ENCODE measurements at regions not wholly inside any gene's neighbourhood (a gene's known extent, or its start where the extent isn't known, plus 50 kb on each side); places are given as distances from the start of the nearest gene placed in this dataset.

DNA sequence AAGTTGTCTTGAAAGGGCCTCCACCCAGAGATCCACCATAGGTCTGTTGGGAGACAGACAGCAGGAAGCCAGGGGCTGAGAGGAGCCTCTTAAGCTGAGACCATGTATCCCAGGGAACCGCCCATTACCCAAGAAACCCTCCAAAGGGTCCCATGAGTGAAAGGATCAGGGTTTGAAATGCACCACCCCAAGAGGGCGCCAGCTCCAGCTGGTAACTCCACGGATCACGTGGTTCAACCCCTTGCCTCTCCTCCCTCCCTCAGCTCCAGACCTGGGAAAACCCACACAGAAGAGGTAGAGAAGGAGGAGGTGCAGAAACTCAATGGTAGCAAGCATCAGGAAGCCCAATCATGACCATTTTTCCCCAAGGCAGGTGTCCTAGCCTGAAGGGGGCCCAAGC, 148.7 kb downstream of the AIPL1 start:
- in situ Hi-C loops (cut with MboI; ENCODE audit: low sequenced_read_pairs in 4 of 4): no loop called here
- Histone ChIP-seq H3K4me1 (no peaks in the 10 kb centered on the region), H3K9me3 (no peaks in the 10 kb centered on the region), H3K27me3 (no peaks in the 10 kb centered on the region), H3K27ac (no peak overlapping the region), H3K4me3 (no peak overlapping the region), H3K36me3 (no peaks in the 10 kb centered on the region)
- no peak for ATAC-seq
- DNase-seq: no peak
- intact Hi-C loops (cut with DNase I; ENCODE audit: low total_unique reads): no loop called here
- TF ChIP-seq, protein P1, sequence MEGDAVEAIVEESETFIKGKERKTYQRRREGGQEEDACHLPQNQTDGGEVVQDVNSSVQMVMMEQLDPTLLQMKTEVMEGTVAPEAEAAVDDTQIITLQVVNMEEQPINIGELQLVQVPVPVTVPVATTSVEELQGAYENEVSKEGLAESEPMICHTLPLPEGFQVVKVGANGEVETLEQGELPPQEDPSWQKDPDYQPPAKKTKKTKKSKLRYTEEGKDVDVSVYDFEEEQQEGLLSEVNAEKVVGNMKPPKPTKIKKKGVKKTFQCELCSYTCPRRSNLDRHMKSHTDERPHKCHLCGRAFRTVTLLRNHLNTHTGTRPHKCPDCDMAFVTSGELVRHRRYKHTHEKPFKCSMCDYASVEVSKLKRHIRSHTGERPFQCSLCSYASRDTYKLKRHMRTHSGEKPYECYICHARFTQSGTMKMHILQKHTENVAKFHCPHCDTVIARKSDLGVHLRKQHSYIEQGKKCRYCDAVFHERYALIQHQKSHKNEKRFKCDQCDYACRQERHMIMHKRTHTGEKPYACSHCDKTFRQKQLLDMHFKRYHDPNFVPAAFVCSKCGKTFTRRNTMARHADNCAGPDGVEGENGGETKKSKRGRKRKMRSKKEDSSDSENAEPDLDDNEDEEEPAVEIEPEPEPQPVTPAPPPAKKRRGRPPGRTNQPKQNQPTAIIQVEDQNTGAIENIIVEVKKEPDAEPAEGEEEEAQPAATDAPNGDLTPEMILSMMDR (IDR thresholded peaks at IDR 0.05 in 4 of 5, conservative IDR thresholded peaks at IDR 0.05 in 1 of 5): no peak
- TF ChIP-seq POLR2A (IDR thresholded peaks at IDR 0.05): no peak

DNA sequence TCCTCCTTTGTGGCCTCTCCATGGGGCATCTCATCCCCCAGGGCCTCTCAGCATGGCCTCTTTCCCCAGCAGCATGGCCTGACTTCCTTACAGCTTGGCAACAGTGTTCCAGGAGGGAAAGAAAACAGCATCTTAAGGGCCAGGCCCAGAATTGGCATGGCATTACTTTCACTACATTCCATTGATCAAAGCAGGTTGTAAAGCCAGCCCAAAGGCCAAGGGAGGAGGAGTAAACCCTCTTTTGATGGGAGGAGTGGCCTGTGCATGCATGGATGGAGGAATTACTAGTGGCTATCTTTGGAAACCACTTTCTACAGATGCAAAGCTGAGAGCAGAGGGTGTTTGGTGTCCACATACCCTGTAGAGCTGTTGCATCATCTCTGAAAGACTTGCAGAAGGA, 149.4 kb downstream of the AIPL1 start:
- TF ChIP-seq, protein P1 (IDR thresholded peaks at IDR 0.05 in 4 of 5, conservative IDR thresholded peaks at IDR 0.05 in 1 of 5): no peak
- TF ChIP-seq POLR2A (IDR thresholded peaks at IDR 0.05): no peak
- no peak for DNase-seq
- no peaks in the 10 kb centered on the region for H3K9me3 ChIP-seq
- intact Hi-C loops (cut with DNase I; ENCODE audit: low total_unique reads) (no loop called here), in situ Hi-C loops (cut with MboI; ENCODE audit: low sequenced_read_pairs in 4 of 4) (no loop called here)
- no peak overlapping the region for H3K27ac ChIP-seq
- no peak overlapping the region for H3K4me3 ChIP-seq
- H3K27me3 ChIP-seq: peaks cover 0 to 2% (median 0%) of the 10 kb centered on the region in 3 donors
- ATAC-seq: no peak
- H3K36me3 ChIP-seq: no peaks in the 10 kb centered on the region
- no peaks in the 10 kb centered on the region for H3K4me1 ChIP-seq

DNA sequence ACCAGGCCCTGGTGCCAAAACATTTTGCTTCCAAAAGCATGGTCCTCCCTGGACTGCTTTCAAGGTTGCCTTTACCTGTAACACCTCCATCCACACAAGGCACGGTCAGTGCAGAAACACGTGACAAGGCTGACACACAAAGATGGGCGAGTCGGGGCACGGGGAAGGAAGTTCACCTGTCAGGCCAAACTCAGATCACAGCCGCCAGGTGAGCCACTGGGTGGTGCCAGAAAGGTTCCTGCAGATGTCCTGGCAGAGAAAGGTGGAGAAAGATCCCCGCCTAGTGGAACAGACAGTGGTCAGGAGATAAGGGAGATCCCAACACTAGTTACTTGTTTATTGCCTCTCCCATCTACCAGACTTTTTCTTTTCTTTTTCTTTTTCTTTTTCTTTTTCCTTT, 155.3 kb downstream of the AIPL1 start:
- Histone ChIP-seq H3K27ac (no peak overlapping the region), H3K4me3 (no peak overlapping the region), H3K36me3 (no peaks in the 10 kb centered on the region), H3K4me1 (no peaks in the 10 kb centered on the region), H3K9me3 (no peaks in the 10 kb centered on the region), H3K27me3 (peaks cover 0 to 5% (median 0%) of the 10 kb centered on the region in 3 donors)
- in situ Hi-C loops (cut with MboI; ENCODE audit: low sequenced_read_pairs in 4 of 4) (no loop called here), intact Hi-C loops (cut with DNase I; ENCODE audit: low total_unique reads) (no loop called here)
- ATAC-seq (no peak), DNase-seq (no peak)
- TF ChIP-seq POLR2A (IDR thresholded peaks at IDR 0.05): no peak
- TF ChIP-seq, protein P1 (IDR thresholded peaks at IDR 0.05 in 4 of 5, conservative IDR thresholded peaks at IDR 0.05 in 1 of 5): no peak

DNA sequence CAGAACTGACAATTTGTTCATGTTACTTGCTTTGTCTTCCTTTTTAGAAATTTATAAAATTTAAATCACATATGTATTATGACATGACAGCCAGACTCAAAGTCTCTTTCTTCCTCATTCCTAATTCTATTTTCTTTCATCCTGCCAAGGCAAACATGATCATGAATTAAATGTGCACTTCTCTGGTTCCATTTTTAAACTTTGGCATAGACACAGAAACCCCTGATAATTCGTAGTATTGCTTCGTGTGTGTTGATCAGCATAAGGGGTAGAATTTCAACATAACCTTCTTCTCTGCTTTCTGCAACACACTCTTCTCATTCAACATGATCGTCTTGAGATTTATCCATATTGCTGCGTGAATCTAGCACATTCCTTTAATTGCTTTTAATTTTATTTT, 156.5 kb downstream of the AIPL1 start:
- ATAC-seq: no peak
- Histone ChIP-seq H3K9me3 (no peaks in the 10 kb centered on the region), H3K36me3 (no peaks in the 10 kb centered on the region), H3K4me3 (no peak overlapping the region), H3K27me3 (peaks cover 0 to 5% (median 0%) of the 10 kb centered on the region in 3 donors), H3K27ac (no peak overlapping the region), H3K4me1 (no peaks in the 10 kb centered on the region)
- no peak for DNase-seq
- in situ Hi-C loops (cut with MboI; ENCODE audit: low sequenced_read_pairs in 4 of 4): no loop called here
- no peak for TF ChIP-seq POLR2A (IDR thresholded peaks at IDR 0.05)
- TF ChIP-seq, protein P1 (IDR thresholded peaks at IDR 0.05 in 4 of 5, conservative IDR thresholded peaks at IDR 0.05 in 1 of 5): no peak
- intact Hi-C loops (cut with DNase I; ENCODE audit: low total_unique reads): no loop called here

DNA sequence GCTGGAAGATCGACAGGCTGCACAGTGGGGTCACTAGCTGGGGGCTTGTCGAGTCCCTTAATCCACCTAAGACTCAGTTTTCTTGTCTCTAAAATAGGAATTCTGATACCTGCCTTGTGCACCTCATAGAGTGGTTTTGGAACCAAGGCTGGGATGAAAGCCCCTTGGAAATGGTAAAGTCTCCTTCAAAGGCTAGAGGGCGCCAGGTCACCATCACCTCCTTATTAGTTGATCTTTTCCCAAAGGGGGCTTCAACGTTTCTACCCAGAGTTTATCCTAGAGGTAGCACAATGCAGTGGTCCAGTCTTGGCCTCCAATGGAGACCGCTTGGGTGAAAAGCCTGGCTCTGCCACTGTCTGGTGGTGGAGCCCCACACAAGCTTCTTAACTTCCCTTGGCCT, 158.2 kb downstream of the AIPL1 start:
- TF ChIP-seq, protein P1 (IDR thresholded peaks at IDR 0.05 in 4 of 5, conservative IDR thresholded peaks at IDR 0.05 in 1 of 5): no peak
- TF ChIP-seq POLR2A (IDR thresholded peaks at IDR 0.05): no peak
- ATAC-seq: no peak
- in situ Hi-C loops (cut with MboI; ENCODE audit: low sequenced_read_pairs in 4 of 4) (no loop called here), intact Hi-C loops (cut with DNase I; ENCODE audit: low total_unique reads) (no loop called here)
- Histone ChIP-seq H3K9me3 (no peaks in the 10 kb centered on the region), H3K27ac (no peak overlapping the region), H3K4me1 (no peaks in the 10 kb centered on the region), H3K4me3 (no peak overlapping the region), H3K27me3 (peaks cover 0 to 5% (median 0%) of the 10 kb centered on the region in 3 donors), H3K36me3 (no peaks in the 10 kb centered on the region)
- no peak for DNase-seq

Data from gastrocnemius medialis (tissue), 4 donors.